HL-60 (cell line): ENCODE measurements at regions not wholly inside any gene's neighbourhood (a gene's known extent, or its start where the extent isn't known, plus 50 kb on each side); places are given as distances from the start of the nearest gene placed in this dataset.

ENCODE experiments used
- CTCF ChIP-seq: IDR thresholded peaks from one replicate; pipeline ENCODE4 v1.5.1; 2011; ENCODE audit warnings: low read length, control low read depth, inconsistent platforms; ENCODE audit not compliant: insufficient read depth
- GABPA ChIP-seq: IDR thresholded peaks from 2 replicates; pipeline ENCODE4 v1.6.1; 2012; ENCODE audit warnings: low read depth
- POLR2AphosphoS5 ChIP-seq: IDR thresholded peaks from 2 replicates; pipeline ENCODE4 v1.6.1; 2012; ENCODE audit warnings: low read depth

- TF ChIP-seq CTCF = no peak
- no peak for TF ChIP-seq POLR2AphosphoS5
- no peak for TF ChIP-seq GABPA
These were observed 715.4 kb downstream of the NSUN3 start for GRCh38 chr3:94778289-94778688.
